ENCODE measurements at regions not wholly inside any gene's neighbourhood (a gene's known extent, or its start where the extent isn't known, plus 50 kb on each side); places are given as distances from the start of the nearest gene placed in this dataset.

DNA sequence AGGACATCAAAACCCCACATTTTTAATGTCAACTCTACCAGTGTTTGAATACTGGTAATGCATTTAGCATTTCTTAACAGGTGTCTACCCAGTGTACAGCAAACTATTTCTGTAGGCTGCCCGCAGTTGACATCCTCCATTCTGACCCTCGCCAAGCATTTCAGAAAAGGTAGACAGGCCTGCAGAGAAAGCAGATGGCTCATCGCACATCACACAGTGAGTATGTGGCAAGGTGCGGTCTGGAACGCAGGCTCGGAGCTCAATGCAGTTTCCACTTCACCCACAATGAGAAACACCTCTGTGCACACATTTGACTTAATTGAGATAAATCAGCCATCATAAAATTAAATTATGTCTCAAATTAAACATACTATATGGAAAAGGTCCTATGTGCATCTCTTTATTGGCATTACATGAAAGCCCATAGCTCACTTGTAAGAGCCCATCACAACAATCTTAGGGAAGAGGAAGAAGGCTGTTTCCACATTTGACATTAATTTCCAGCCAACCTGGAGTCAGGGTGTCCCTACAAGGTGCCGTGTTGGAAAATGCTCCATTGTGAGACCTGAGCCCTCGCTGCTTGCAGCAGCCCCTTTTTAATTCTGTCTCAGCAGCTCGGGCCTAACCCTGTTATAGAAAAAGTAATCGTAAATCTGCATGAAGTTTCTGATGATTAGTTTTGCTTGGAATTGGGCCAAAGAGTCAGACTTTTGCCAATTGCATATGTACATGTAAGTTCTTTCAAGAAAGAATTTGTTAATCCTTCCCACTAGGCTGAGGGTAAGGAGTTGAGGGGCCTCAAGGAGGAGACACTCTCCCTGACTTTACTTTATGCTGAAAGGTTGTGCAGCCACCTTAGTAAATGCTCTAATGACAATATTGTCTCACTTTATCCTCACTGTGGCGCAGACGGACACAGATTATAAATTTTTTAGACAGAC, 378.7 kb upstream of the DYNLRB2 start:
- no peak overlapping the region for H3K23ac ChIP-seq (ENCODE audit: low read length)
- no peak overlapping the region for H4K12ac ChIP-seq (ENCODE audit: low read depth, low read length)
- H2AK5ac ChIP-seq (ENCODE audit: low read length): no peak overlapping the region
- no peak overlapping the region for H3K4me2 ChIP-seq (ENCODE audit: low read length)
- no peak overlapping the region for H2BK5ac ChIP-seq (ENCODE audit: low read depth, low read length, poor library complexity)
- H3K27me3 ChIP-seq (ENCODE audit: insufficient read depth, low read length): no peaks in the 10 kb centered on the region
- no peak overlapping the region for H3K27ac ChIP-seq (ENCODE audit: low read depth, low read length)
- H2AFZ ChIP-seq (ENCODE audit: insufficient read depth, low read length, poor library complexity): no peak overlapping the region
- H3K9me3 ChIP-seq (ENCODE audit: insufficient read depth, low read depth, low read length): peaks cover 2% of the 10 kb centered on the region
- no peak overlapping the region for H2BK12ac ChIP-seq (ENCODE audit: low read length)
- H4K91ac ChIP-seq (ENCODE audit: low read depth, low read length): no peak overlapping the region
- no peak overlapping the region for H3K9ac ChIP-seq (ENCODE audit: low read length)
- WGBS (ENCODE audit: extremely low coverage, insufficient coverage, insufficient read length): no CpG with 5 or more reads among the region's 12 CpGs
- no peak overlapping the region for H3K4ac ChIP-seq (ENCODE audit: low read depth, low read length)
- H3K79me2 ChIP-seq (ENCODE audit: control insufficient read depth, insufficient read depth, low read length, poor library complexity): no peaks in the 10 kb centered on the region
- no peaks in the 10 kb centered on the region for H3K4me1 ChIP-seq (ENCODE audit: control insufficient read depth in 1 of 2, insufficient read depth in 2 of 2, low read length in 2 of 2)
- no peak for DNase-seq
- H3K18ac ChIP-seq (ENCODE audit: low read length): no peak overlapping the region
- no peak overlapping the region for H2BK120ac ChIP-seq (ENCODE audit: insufficient read depth, low read length, poor library complexity)
- no peaks in the 10 kb centered on the region for H3K36me3 ChIP-seq (ENCODE audit: control insufficient read depth in 1 of 2, insufficient read depth in 2 of 2, low read length in 2 of 2)
- H4K8ac ChIP-seq (ENCODE audit: low read depth, low read length): no peak overlapping the region
- H3K14ac ChIP-seq (ENCODE audit: low read length): no peak overlapping the region
- H3K4me3 ChIP-seq (ENCODE audit: low read depth, low read length): no peak overlapping the region
- no peaks in the 10 kb centered on the region for H3K79me1 ChIP-seq (ENCODE audit: low read length)

DNA sequence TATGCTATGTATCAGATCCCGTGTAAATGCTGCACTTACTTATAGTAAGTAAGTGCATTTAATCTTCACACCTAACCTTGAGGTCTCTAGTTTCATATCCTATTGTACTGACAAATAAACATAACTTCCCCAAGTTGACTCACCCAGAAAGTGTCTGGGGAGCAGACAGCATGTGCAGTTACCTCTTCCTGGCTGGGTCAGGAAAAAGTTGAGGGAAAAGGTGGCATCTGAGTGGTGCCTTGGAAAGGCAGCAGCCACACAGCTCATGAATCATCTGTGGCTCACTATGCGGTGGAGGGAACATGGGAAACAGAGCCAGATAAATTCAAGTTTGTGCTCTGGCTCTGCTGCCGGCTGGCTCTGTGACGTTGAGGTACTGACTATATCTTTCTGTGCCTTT, 382.0 kb upstream of the DYNLRB2 start:
- Histone ChIP-seq H2BK5ac (ENCODE audit: low read depth, low read length, poor library complexity) (no peak overlapping the region), H3K4ac (ENCODE audit: low read depth, low read length) (no peak overlapping the region), H3K4me3 (ENCODE audit: low read depth, low read length) (no peak overlapping the region), H2BK120ac (ENCODE audit: insufficient read depth, low read length, poor library complexity) (no peak overlapping the region), H2AK5ac (ENCODE audit: low read length) (no peak overlapping the region), H4K12ac (ENCODE audit: low read depth, low read length) (no peak overlapping the region), H3K23ac (ENCODE audit: low read length) (no peak overlapping the region), H2AFZ (ENCODE audit: insufficient read depth, low read length, poor library complexity) (no peak overlapping the region), H4K91ac (ENCODE audit: low read depth, low read length) (no peak overlapping the region), H3K18ac (ENCODE audit: low read length) (no peak overlapping the region), H3K14ac (ENCODE audit: low read length) (no peak overlapping the region), H3K4me2 (ENCODE audit: low read length) (no peak overlapping the region), H3K9ac (ENCODE audit: low read length) (no peak overlapping the region), H3K27ac (ENCODE audit: low read depth, low read length) (no peak overlapping the region), H3K27me3 (ENCODE audit: insufficient read depth, low read length) (no peaks in the 10 kb centered on the region), H3K36me3 (ENCODE audit: control insufficient read depth in 1 of 2, insufficient read depth in 2 of 2, low read length in 2 of 2) (no peaks in the 10 kb centered on the region), H2BK12ac (ENCODE audit: low read length) (no peak overlapping the region), H3K4me1 (ENCODE audit: control insufficient read depth in 1 of 2, insufficient read depth in 2 of 2, low read length in 2 of 2) (no peaks in the 10 kb centered on the region), H3K79me2 (ENCODE audit: control insufficient read depth, insufficient read depth, low read length, poor library complexity) (no peaks in the 10 kb centered on the region), H4K8ac (ENCODE audit: low read depth, low read length) (no peak overlapping the region), H3K9me3 (ENCODE audit: insufficient read depth, low read depth, low read length) (peaks cover 2% of the 10 kb centered on the region), H3K79me1 (ENCODE audit: low read length) (no peaks in the 10 kb centered on the region)
- DNase-seq: no peak
- whole genome bisulfite sequencing (ENCODE audit: extremely low coverage, insufficient coverage, insufficient read length): no CpG with 5 or more reads among the region's 4 CpGs

DNA sequence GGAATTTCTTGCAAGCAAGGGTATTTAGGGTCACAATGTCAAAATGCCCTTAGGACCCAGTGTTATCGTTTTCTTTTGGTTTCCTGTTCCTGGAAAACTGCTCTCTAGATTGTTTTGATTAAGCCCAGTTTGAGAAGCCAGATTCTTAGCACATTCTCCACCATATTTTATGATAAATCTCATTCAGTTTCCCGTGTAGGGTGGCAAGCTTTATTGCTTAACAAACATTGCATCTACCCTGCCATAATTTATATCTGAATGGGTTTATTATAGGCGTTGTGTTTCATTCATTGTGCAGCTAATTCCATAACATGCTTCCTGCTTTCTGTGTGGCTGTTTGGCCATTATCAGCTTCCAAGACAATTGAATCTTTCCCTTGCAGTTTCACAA, 389.1 kb upstream of the DYNLRB2 start:
- H2AFZ ChIP-seq (ENCODE audit: insufficient read depth, low read length, poor library complexity): no peak overlapping the region
- H3K9ac ChIP-seq (ENCODE audit: low read length): no peak overlapping the region
- no peak for DNase-seq
- no peaks in the 10 kb centered on the region for H3K79me2 ChIP-seq (ENCODE audit: control insufficient read depth, insufficient read depth, low read length, poor library complexity)
- H4K91ac ChIP-seq (ENCODE audit: low read depth, low read length): no peak overlapping the region
- H2BK5ac ChIP-seq (ENCODE audit: low read depth, low read length, poor library complexity): no peak overlapping the region
- H3K14ac ChIP-seq (ENCODE audit: low read length): no peak overlapping the region
- no CpG with 5 or more reads among the region's 3 CpGs for WGBS (ENCODE audit: extremely low coverage, insufficient coverage, insufficient read length)
- H3K4me3 ChIP-seq (ENCODE audit: low read depth, low read length): no peak overlapping the region
- no peak overlapping the region for H4K8ac ChIP-seq (ENCODE audit: low read depth, low read length)
- H3K36me3 ChIP-seq (ENCODE audit: control insufficient read depth in 1 of 2, insufficient read depth in 2 of 2, low read length in 2 of 2): no peaks in the 10 kb centered on the region
- no peak overlapping the region for H2AK5ac ChIP-seq (ENCODE audit: low read length)
- H3K27ac ChIP-seq (ENCODE audit: low read depth, low read length): no peak overlapping the region
- no peaks in the 10 kb centered on the region for H3K9me3 ChIP-seq (ENCODE audit: insufficient read depth, low read depth, low read length)
- no peak overlapping the region for H3K23ac ChIP-seq (ENCODE audit: low read length)
- H3K27me3 ChIP-seq (ENCODE audit: insufficient read depth, low read length): no peaks in the 10 kb centered on the region
- no peak overlapping the region for H2BK12ac ChIP-seq (ENCODE audit: low read length)
- H4K12ac ChIP-seq (ENCODE audit: low read depth, low read length): no peak overlapping the region
- H3K4me2 ChIP-seq (ENCODE audit: low read length): no peak overlapping the region
- no peak overlapping the region for H3K4ac ChIP-seq (ENCODE audit: low read depth, low read length)
- H3K18ac ChIP-seq (ENCODE audit: low read length): no peak overlapping the region
- H3K79me1 ChIP-seq (ENCODE audit: low read length): no peaks in the 10 kb centered on the region
- H2BK120ac ChIP-seq (ENCODE audit: insufficient read depth, low read length, poor library complexity): no peak overlapping the region
- H3K4me1 ChIP-seq (ENCODE audit: control insufficient read depth in 1 of 2, insufficient read depth in 2 of 2, low read length in 2 of 2): no peaks in the 10 kb centered on the region

DNA sequence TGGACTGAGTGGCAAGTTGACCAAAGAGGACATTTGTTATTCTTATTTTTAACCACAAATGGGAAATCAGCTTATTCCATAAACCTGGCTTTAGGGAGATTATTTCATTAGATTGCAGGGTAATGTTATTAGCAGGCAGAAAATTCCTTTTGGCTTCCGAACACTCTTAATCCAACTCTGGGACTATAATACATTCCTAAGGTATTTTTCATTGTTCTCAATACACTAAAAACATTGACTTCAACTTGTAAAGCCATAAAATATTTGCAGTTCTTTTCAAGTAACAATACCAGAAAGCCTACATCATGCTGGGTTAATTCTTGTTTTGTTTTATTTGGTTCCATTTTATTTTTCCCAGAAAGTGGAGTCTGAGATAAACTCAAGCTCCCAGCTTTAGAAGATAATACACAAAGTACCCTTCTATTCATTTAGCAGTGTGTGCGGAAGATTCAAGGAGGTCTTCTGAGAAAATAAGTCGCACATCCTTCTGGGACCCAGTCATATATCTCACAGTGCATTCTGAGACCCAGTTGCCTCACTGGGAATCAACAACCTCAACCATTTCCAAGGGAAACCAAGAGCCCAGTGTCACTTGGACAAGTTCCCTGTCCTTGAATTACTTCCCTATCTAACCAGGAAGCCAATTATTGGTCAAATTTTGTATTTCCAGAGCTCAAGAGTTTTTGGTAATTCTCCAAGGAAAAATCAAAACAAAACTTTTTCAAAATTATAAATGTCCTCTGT, 389.6 kb upstream of the DYNLRB2 start:
- no peak overlapping the region for H2BK12ac ChIP-seq (ENCODE audit: low read length)

More for the DNA sequence above, 389.6 kb upstream of the DYNLRB2 start:
- no peak overlapping the region for H4K91ac ChIP-seq (ENCODE audit: low read depth, low read length)
- no peak overlapping the region for H3K18ac ChIP-seq (ENCODE audit: low read length)
- no peak overlapping the region for H4K8ac ChIP-seq (ENCODE audit: low read depth, low read length)
- no peak overlapping the region for H3K14ac ChIP-seq (ENCODE audit: low read length)
- no peak overlapping the region for H3K9ac ChIP-seq (ENCODE audit: low read length)
- H2BK5ac ChIP-seq (ENCODE audit: low read depth, low read length, poor library complexity): no peak overlapping the region
- H3K27ac ChIP-seq (ENCODE audit: low read depth, low read length): no peak overlapping the region
- DNase-seq: no peak
- no peak overlapping the region for H3K4me2 ChIP-seq (ENCODE audit: low read length)
- H3K4ac ChIP-seq (ENCODE audit: low read depth, low read length): no peak overlapping the region
- H3K36me3 ChIP-seq (ENCODE audit: control insufficient read depth in 1 of 2, insufficient read depth in 2 of 2, low read length in 2 of 2): no peaks in the 10 kb centered on the region
- H3K9me3 ChIP-seq (ENCODE audit: insufficient read depth, low read depth, low read length): no peaks in the 10 kb centered on the region
- no peak overlapping the region for H2AK5ac ChIP-seq (ENCODE audit: low read length)
- H3K27me3 ChIP-seq (ENCODE audit: insufficient read depth, low read length): no peaks in the 10 kb centered on the region
- no peaks in the 10 kb centered on the region for H3K79me2 ChIP-seq (ENCODE audit: control insufficient read depth, insufficient read depth, low read length, poor library complexity)
- H2BK120ac ChIP-seq (ENCODE audit: insufficient read depth, low read length, poor library complexity): no peak overlapping the region
- no peak overlapping the region for H4K12ac ChIP-seq (ENCODE audit: low read depth, low read length)
- no peaks in the 10 kb centered on the region for H3K79me1 ChIP-seq (ENCODE audit: low read length)
- WGBS (ENCODE audit: extremely low coverage, insufficient coverage, insufficient read length): no CpG with 5 or more reads among the region's 3 CpGs
- H3K23ac ChIP-seq (ENCODE audit: low read length): no peak overlapping the region
- no peak overlapping the region for H2AFZ ChIP-seq (ENCODE audit: insufficient read depth, low read length, poor library complexity)
- no peak overlapping the region for H3K4me3 ChIP-seq (ENCODE audit: low read depth, low read length)
- H3K4me1 ChIP-seq (ENCODE audit: control insufficient read depth in 1 of 2, insufficient read depth in 2 of 2, low read length in 2 of 2): no peaks in the 10 kb centered on the region

All from trophoblast cell (in vitro differentiated cells and primary cell).